DMS 273 (cell line): ENCODE measurements at regions not wholly inside any gene's neighbourhood (a gene's known extent, or its start where the extent isn't known, plus 50 kb on each side); places are given as distances from the start of the nearest gene placed in this dataset.

Experiments
- DNase-seq: peaks from one replicate; lab custom pipeline; 2025; ENCODE audit not compliant: unreplicated experiment; lab: John Stamatoyannopoulos, UW

DNA sequence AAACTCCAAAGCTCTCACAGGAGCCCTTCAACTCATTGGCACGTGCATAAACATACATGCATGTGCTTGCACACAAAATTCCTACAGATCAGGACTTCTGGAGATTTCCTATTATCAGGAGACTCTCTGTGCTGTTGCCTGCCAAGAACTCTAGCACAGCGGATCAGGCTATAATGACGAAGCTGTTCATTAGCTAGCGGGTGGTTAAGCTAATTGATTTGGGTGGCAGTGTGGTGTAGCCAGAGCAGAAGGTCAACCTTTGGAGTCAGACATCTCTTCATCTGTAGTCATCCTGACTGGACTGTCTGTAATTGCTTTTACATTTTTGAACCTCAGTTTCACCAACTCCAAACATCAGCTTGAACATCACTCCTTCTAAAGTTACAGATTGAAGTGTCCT is 69.0 kb downstream of the KIF2B start:
- no peak for DNase-seq

DNA sequence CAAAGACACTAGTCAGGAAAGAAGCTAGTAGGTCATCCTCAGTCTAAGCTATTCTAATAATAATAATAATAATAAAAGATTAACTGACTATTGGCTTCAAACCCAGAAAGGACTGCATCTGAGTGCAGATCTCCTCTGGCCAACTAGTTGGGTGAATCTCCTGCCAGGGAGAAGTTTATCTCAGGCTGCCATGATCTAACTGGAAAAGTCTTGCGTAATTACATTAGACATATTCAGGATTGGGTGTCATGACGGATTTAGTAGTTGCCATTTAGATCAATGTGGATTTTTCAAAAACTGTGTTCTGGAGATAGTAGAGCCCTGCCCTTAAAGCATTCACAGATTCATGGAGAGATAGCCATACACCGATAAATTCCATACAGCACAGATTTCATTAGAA is 69.5 kb downstream of the KIF2B start:
- DNase-seq: no peak

DNA sequence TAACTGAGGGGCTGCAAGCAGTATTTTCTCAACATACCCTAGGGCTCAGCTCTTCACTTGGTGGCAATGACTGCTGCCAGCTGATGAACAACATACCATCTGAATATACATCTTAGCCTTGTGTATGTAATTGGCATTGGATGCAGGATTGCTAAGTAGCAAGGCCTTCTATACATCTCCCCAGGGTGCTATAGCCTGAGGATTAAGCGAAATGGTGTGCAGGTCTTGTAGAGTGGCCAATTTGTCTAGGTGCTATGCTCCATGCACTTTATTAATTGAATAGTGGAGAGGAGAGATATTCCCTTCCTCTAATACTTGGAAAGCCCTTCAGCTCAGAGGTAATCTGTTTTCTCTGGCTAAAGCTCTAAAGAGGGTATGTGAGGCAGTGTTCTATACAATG is 71.9 kb downstream of the KIF2B start:
- no peak for DNase-seq

DNA sequence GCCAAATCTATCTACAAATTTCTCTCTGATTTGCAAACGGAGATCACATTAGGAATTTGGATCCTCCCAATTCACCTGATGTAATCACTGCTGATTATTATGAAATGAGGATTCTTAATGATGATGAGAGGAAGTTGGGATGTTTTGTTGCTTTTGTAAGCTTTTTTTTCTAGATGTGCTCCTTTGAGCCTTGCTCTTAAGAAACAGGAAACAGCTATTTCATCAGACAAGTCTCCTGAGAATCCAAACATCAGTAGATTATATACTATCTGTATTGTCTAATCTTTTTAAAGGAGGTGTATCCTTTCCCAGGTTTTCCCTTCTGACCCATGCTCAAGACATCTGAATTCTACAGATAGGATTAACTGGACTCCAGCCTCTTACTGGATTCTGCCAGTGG is 73.3 kb downstream of the KIF2B start:
- no peak for DNase-seq

- DNase-seq: no peak
Measured at GRCh38 chr17:53900951-53901350, 78.2 kb downstream of the KIF2B start.

DNA sequence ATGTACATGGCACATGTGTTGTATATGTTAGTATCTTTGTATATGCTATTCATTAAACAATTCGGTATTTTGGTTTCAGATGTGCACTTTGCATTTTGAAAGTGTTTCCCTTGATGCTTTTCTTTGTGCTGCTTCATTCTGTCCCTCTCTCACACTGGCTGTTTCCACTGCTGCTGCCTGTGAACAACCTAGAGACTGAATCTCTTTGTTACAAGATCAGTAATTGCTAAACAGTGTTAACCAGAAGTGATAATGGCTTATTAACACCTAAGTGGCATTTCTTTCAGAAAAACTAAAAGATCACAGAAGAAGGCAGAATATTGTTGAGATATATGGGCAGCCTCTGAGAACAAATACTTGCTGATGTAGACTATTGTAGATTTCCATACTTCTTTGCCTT is 84.7 kb downstream of the KIF2B start:
- DNase-seq: no peak

- DNase-seq: no peak
Measured at GRCh38 chr17:53909802-53910201, 87.1 kb downstream of the KIF2B start.

- DNase-seq: no peak
Measured at GRCh38 chr17:53912117-53912516, 89.4 kb downstream of the KIF2B start.

DNA sequence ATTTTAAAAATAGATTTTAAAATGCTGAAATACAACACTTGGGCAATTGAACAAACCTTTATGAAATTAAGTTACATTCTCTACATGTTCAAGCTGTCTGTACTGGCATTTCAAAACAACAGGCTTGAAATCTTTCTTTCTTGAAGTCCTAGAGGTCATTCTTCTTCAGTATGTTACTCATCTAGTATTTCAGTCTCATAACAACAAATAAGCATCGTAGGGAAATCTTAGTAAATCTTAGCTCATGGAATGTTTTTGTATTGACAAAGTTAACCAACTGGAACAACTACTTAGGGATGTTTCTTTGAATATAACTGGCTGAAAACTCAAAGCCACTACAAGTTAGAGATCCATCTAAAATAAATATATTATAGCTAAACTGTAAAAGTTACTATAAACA is 96.6 kb downstream of the KIF2B start:
- no peak for DNase-seq

GRCh38 chr17:53924530-53925455 is 102.1 kb downstream of the KIF2B start:
- DNase-seq: no peak

DNA sequence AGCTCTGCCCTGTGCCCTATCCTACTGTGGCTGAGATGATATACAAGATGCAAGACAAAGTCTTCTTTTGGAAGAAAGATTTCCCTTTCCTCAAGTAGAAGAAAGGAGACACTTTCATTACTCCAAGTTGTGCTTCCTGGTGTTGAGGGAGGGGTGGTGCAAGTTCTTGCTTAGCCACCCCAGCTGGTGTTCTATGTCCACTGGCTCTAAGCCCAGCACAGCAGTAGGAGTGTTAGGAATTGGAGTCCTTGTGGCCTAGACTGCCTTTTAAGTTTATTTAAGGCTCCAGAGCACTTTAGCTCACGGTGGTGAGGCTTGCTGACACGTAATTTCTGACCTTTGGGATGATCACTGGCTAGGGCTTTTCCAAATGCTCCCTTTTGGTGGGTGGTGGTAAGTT is 109.7 kb downstream of the KIF2B start:
- DNase-seq: peak; percentile 49

GRCh38 chr17:53934931-53935330 is 112.2 kb downstream of the KIF2B start:
- no peak for DNase-seq

GRCh38 chr17:53941231-53941630 is 118.5 kb downstream of the KIF2B start:
- DNase-seq: peak; percentile 71

- peak; percentile 90 for DNase-seq
Measured at GRCh38 chr17:53942436-53942835, 119.7 kb downstream of the KIF2B start.

GRCh38 chr17:53942898-53943297 is 120.2 kb downstream of the KIF2B start:
- DNase-seq: peak; percentile 72

DNA sequence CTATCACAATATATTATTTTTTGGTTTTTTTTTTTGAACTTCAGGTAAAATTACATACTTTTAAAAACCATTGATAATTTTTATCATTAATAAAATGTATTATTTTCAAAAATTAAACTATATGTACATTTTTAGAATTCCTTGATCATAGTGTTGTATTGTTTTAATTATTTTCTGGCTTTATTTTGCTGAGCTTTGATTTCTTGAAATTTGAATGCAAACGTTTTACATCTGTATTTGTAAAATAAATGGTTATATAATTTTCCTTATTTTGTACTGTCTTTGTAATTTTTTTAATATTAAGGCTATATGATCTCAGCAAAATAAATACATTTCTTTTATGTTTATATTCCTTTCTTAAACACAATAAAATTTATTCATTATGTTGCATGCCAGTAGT is 125.6 kb downstream of the KIF2B start:
- no peak for DNase-seq

DNA sequence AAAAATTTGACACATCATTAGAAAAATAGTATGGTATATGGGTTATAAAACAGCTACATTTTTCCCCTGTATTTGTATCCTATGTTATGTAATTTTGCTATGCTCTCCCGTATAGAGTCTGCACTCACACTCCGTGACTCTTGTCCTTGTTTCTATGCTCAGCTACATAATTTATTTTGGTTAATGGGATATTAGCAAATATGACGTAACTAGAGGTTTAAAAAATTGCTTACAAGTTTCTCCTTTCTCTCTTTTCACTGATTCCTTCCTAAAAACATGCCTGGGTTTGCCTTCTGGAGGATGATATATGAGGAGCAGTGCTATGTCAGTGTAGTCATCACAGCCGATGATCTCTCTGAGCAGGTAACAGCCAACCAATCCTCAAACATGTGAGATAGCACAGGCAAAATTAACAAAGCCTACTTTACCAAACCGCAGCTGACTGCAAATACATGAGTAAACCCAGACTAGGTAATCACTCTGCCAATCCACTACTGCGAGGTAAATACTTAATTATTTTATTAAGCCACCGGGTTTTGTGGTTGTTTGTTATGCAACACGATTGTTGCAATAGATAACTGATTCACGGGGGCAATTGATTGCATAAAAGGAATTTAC is 126.9 kb downstream of the KIF2B start:
- DNase-seq: no peak

DNA sequence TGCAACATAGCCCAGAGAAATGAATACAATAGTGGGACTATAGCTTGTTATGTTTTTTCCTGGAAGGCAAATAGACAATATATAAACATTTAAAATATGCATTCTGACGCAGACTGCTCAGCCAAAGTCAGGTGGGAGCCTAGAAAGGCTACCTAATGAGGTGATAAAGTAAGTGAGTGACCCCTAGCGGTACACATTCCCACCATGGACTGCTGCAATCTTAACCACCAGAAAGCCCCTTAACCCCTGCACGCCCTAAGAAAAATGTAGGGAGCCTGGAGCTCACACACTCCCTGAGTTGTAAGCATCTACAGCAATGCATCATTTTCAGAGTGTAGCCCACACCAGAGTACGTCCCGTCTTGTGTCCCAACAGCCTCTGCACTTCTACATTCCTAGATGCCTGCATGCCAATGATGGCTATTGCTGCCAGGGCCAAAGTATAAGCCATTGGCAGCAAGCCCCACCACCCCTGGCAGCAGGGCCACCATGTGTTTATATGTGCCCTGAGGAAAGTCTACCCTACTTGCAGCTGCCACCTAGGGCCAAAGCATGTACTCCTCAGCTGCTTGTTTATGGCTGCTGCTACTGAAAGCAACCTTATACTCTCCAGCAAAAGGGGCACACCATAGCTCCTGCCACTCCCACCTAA is 127.6 kb downstream of the KIF2B start:
- no peak for DNase-seq

DNA sequence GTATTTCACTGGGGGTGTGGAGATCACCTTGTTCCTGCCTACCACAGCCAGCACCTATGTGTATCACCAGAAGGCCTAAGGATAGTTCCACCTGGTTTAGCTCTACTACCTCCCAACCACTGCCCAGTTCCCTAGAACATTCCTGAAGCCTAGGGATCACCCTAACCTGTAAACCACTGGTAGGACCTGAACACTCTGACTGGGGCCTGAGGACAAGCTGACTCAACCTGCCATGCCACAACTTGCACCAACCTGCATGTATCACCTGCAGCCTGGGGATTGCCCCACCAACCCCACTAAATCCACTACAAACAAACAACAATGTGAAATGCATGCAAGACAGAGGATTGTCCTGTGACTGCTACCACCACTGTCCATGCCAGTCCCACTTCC is 128.1 kb downstream of the KIF2B start:
- DNase-seq: no peak

DNA sequence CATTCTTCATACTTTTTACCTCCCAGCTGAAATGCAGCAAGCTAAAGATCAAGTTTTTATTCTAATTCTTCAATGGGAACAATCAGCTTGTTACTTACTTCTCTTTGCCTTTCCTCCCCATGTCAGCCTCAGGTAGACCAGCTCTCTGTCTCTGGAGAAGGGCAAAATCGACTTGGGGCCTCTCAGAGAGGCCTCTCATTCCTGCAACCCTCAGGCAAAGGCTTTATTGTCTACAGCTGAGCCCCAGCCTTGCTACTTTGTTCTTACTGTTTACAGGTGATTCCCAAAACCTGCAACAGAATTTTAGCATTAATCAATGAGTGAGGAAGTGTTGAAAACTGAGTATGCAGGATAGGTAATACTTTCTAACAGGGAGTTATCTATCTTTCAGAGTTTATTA is 148.6 kb downstream of the KIF2B start:
- no peak for DNase-seq

- DNase-seq: no peak
Measured at GRCh38 chr17:53979991-53980390, 157.3 kb downstream of the KIF2B start.

- DNase-seq: peak; percentile 23
Measured at GRCh38 chr17:53996131-53996530, 173.4 kb downstream of the KIF2B start.
